Transverse colon (tissue), 4 donors: ENCODE measurements at regions not wholly inside any gene's neighbourhood (a gene's known extent, or its start where the extent isn't known, plus 50 kb on each side); places are given as distances from the start of the nearest gene placed in this dataset.
"Not testable (repeated sequence)": the region's sequence is repeated elsewhere in the genome, so short reads cannot be mapped to it uniquely, and the experiment has no call there.

Source experiments
- DNase-seq: peaks from one replicate; pipeline ENCODE4 v3.0.0-alpha.2; 2019
- H3K27ac ChIP-seq, 4 donors: fragments of 200-600 bp; sonication (generic); 2 replicates each; pipeline ENCODE4 v1.5.1; 2016 to 2018; ENCODE audit warnings: inconsistent platforms in 4 of 4
- H3K27me3 ChIP-seq: fragments of 200-600 bp; sonication (generic); 2 replicates; pipeline ENCODE4 v1.5.1; 2017; ENCODE audit warnings: inconsistent platforms
- H3K36me3 ChIP-seq, 4 donors: fragments of 200-600 bp; sonication (generic); 2 replicates each; pipeline ENCODE4 v1.5.1; 2017 to 2019; ENCODE audit warnings: inconsistent platforms in 4 of 4
- H3K4me1 ChIP-seq, 4 donors: fragments of 200-600 bp; sonication (generic); 2 replicates each; pipeline ENCODE4 v1.5.1; 2017 to 2020; ENCODE audit warnings: inconsistent platforms in 4 of 4
- H3K4me3 ChIP-seq, 4 donors: fragments of 200-600 bp; sonication (generic); 1 replicate in 1 of 4; 2 replicates in 3 of 4; pipeline versions ENCODE4 v1.5.1 to v1.6.1; 2017 to 2019; ENCODE audit warnings: inconsistent platforms in 4 of 4
- H3K9me3 ChIP-seq, 2 donors: fragments of 200-600 bp; sonication (generic); 2 replicates each; pipeline ENCODE4 v1.5.1; 2017 to 2019; ENCODE audit warnings: inconsistent platforms in 2 of 2
- CTCF ChIP-seq, 5 experiments: fragments of 200-600 bp in 3 of 5; fragments of 450-650 bp in 2 of 5; sonication (generic) in 3 of 5; IDR thresholded peaks; 1 replicate in 2 of 5; 2 replicates in 3 of 5; pipeline ENCODE4 v1.5.1; 2016 to 2017; ENCODE audit warnings: antibody characterized with exemption in 5 of 5, inconsistent platforms in 3 of 5, mild to moderate bottlenecking in 2 of 5, moderate library complexity in 1 of 5
- EP300 ChIP-seq: sonication (generic); formaldehyde crosslinking; IDR thresholded peaks from one replicate; pipeline ENCODE4 v1.6.1; 2017; ENCODE audit warnings: antibody characterized with exemption, low read depth
- POLR2A ChIP-seq: fragments of 450-650 bp; IDR thresholded peaks from one replicate; pipeline ENCODE4 v1.6.1; 2016; ENCODE audit warnings: antibody characterized with exemption, mild to moderate bottlenecking, moderate library complexity
- POLR2AphosphoS5 ChIP-seq, 3 donors: sonication (generic); formaldehyde crosslinking; IDR thresholded peaks; one replicate each; pipeline ENCODE4 v1.6.1; 2016; ENCODE audit warnings: antibody characterized with exemption in 3 of 3
- WGBS, 2 donors: methylation state at CpG; one replicate each; pipeline ENCODE4 v1.1.5; 2018; ENCODE audit warnings: low coverage in 1 of 2; 5-methylcytosine and 5-hydroxymethylcytosine counted together
- in situ Hi-C, 4 donors: fragments of 200-750 bp; cut with MboI; loops; one replicate each; pipeline versions ENCODE4 v1.15.0 to v1.15.1; 2017; ENCODE audit warnings: low sequenced_read_pairs in 3 of 4, low pct_ligation_motif_present in 1 of 4, low pct_unique_long_range_greater_than_20kb in 1 of 4
- intact Hi-C: fragments of 100-400 bp; cut with DNase I; formaldehyde crosslinking; loops from one replicate; pipeline ENCODE4 v1.15.1; 2023; ENCODE audit warnings: low total_unique reads

DNA sequence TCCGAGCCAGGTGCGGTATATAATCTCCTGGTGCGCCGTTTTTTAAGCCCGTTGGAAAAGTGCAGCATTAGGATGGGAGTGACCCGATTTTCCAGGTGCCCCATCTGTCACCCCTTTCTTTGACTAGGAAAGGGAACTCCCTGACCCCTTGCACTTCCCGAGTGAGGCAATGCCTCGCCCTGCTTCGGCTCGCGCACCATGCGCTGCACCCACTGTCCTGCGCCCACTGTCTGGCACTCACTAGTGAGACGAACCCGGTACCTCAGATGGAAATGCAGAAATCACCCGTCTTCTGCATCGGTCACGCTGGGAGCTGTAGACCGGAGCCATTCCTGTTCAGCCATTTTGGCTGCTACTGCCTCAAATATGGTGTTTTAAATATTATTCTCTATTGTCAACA lies 198.0 kb downstream of the MEIS1 start:
- intact Hi-C loops, H3K4me3 ChIP-seq, in situ Hi-C loops, H3K9me3 ChIP-seq, H3K4me1 ChIP-seq, H3K27ac ChIP-seq, H3K36me3 ChIP-seq, DNase-seq, H3K27me3 ChIP-seq: not testable (repeated sequence)
- WGBS, 2 donors, result 80 to 91% methylated on average over 1 to 19 of the region's 19 CpGs

DNA sequence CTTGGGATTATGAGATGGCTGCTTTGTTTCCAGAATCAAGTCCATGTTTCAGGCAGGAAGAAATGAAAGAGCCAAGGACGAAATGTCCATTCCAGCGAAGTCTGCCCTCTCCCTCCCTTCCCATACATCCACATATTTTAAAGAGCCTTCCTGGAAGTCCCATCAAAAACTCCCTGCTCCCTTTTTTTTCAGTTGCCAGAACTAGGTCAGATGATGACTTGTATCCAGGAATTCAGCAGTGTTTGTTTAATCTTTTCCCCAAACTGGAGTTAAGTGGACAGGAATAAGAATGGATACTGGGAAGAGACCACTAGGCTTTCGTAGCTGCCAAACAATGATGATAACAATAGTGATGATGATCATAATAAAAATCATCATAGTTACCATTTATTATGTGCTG lies 198.7 kb downstream of the MEIS1 start:
- Histone ChIP-seq H3K4me3 (no peak overlapping the region), H3K9me3 (no peaks in the 10 kb centered on the region), H3K27me3 (no peaks in the 10 kb centered on the region), H3K36me3 (no peaks in the 10 kb centered on the region), H3K4me1 (no peaks in the 10 kb centered on the region), H3K27ac (no peak overlapping the region)
- WGBS, 2 donors, result 70 to 75% methylated on average over 3 of the region's 3 CpGs
- TF ChIP-seq CTCF (IDR thresholded peaks at IDR 0.05), result no peak
- no peak for TF ChIP-seq POLR2A
- no peak for TF ChIP-seq POLR2AphosphoS5 (IDR thresholded peaks at IDR 0.05)
- no peak for TF ChIP-seq EP300
- intact Hi-C loops, result no loop called here
- no peak for DNase-seq
- in situ Hi-C loops, result no loop called here

GRCh38 chr2:66634784-66635183 lies 199.9 kb downstream of the MEIS1 start:
- in situ Hi-C loops, result no loop called here
- H3K4me1 ChIP-seq, result no peaks in the 10 kb centered on the region
- no peaks in the 10 kb centered on the region for H3K9me3 ChIP-seq
- no peaks in the 10 kb centered on the region for H3K36me3 ChIP-seq
- no peak overlapping the region for H3K27ac ChIP-seq
- no peak overlapping the region for H3K4me3 ChIP-seq
- no peaks in the 10 kb centered on the region for H3K27me3 ChIP-seq
- no peak for TF ChIP-seq EP300
- no peak for TF ChIP-seq POLR2A
- TF ChIP-seq POLR2AphosphoS5 (IDR thresholded peaks at IDR 0.05), result no peak
- no peak for TF ChIP-seq CTCF (IDR thresholded peaks at IDR 0.05)
- intact Hi-C loops, result no loop called here
- no peak for DNase-seq

DNA sequence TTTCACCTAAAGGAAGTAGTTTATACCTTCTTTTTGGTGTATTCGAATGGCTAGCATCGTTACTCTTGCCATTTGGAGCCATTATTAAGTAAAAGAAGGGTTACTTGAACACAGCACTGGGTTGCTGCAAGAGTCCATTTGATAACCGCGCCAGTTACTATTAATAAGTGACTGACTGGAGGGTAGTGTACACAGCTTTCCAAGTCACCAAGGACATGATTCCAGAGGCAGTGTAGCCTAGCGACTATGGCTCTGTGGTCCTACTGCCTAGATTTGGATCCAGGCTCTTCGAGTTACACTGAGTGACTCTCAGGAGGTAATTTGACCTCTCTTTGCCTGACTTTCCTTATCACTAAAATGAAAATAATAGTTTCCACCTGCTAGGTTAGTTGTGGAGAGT lies 206.8 kb downstream of the MEIS1 start:
- TF ChIP-seq POLR2AphosphoS5 (IDR thresholded peaks at IDR 0.05), result no peak
- TF ChIP-seq POLR2A, result no peak
- no peak for TF ChIP-seq EP300
- TF ChIP-seq CTCF (IDR thresholded peaks at IDR 0.05), result no peak
- WGBS, 2 donors, result 87 to 89% methylated on average over 4 to 6 of the region's 6 CpGs
- in situ Hi-C loops, result no loop called here
- intact Hi-C loops, result no loop called here
- H3K27ac ChIP-seq, result no peak overlapping the region
- H3K36me3 ChIP-seq, result no peaks in the 10 kb centered on the region
- no peaks in the 10 kb centered on the region for H3K4me1 ChIP-seq
- H3K9me3 ChIP-seq, result no peaks in the 10 kb centered on the region
- no peak overlapping the region for H3K4me3 ChIP-seq
- H3K27me3 ChIP-seq, result no peaks in the 10 kb centered on the region
- DNase-seq, result no peak

GRCh38 chr2:66648081-66648480 lies 213.2 kb downstream of the MEIS1 start:
- H3K36me3 ChIP-seq, H3K27ac ChIP-seq, H3K4me1 ChIP-seq, H3K27me3 ChIP-seq, intact Hi-C loops, H3K9me3 ChIP-seq, DNase-seq, in situ Hi-C loops, H3K4me3 ChIP-seq: not testable (repeated sequence)
- 68% methylated on average over 12 of the region's 12 CpGs; no CpG with 5 or more reads in 1 of the 2 donors for WGBS, 2 donors
